HG03460 (cell line): ENCODE measurements at regions not wholly inside any gene's neighbourhood (a gene's known extent, or its start where the extent isn't known, plus 50 kb on each side); places are given as distances from the start of the nearest gene placed in this dataset.

Source experiments
- ATAC-seq: cut with Tn5 transposase; IDR thresholded peaks from one replicate; pipeline ENCODE4 v1.9.1; 2021; ENCODE audit not compliant: unreplicated experiment

GRCh38 chr2:42864222-42864621, 71.8 kb upstream of the HAAO start:
- no peak for ATAC-seq

DNA sequence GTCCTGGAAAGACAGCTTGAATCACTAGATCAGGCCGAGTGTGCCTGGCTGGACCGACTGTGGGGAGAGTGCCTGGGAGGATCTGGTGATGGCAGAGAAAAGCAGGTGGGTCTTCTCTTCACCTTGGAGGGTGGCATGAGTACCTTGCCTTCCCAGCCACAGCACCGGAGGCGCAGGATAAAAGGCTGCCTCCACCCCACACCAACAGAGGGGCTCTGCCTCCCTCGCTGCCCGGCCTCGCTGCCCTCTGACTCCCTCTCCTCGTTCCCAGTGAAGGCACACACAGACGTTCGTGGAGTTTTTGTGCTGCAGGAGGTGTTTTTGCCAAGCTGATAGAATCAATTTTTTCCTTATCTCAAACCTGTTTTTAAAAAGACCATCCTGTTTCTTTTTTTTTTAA, 71.4 kb upstream of the HAAO start:
- no peak for ATAC-seq

GRCh38 chr2:42863320-42863719, 70.9 kb upstream of the HAAO start:
- no peak for ATAC-seq

DNA sequence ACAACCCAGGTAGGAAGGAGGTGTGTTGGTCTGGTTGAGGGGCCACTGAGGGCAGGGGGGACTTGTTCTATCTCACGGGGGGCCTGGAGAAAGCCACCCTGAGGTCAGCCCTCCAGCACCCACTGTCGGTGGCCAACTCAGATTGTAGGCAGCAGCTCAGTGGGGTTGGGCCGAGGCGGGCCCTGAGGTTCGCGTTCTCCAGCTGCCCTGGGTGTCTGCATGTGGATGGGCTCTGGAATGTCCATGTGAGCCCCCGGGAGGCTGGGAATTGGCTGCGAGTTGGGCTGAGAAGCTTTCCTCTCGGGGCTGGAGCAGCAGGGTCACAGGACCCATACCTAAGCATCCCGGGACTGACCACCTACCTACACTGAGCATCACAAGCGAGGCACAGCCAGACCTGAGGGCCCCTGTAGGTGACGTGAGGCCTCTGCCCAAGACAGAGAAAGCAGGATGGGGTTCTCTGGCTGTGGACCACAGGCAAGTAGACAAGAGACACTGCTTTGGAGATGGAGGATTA, 70.3 kb upstream of the HAAO start:
- ATAC-seq, result no peak

DNA sequence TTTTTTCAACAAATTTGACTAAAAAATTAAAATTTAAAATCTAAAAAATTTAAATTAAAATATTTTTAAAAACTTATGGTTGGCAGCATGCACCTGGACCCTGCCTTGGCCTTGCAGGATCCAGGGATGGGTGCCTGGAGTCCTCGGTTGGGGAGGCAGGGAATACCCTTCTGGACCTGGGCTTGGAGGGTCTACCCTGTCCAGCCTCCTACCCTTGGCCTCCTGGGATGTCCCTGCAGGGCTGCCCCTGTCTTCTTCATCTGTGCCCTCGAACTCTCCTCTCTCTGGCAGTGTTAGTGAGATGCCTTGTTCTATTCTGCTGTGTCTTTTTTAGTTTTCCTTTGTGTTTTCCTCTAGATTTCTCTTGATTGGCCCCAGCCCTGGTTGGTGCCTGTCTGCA, 68.9 kb upstream of the HAAO start:
- ATAC-seq, result no peak

GRCh38 chr2:42860319-42861094, 68.1 kb upstream of the HAAO start:
- no peak for ATAC-seq

DNA sequence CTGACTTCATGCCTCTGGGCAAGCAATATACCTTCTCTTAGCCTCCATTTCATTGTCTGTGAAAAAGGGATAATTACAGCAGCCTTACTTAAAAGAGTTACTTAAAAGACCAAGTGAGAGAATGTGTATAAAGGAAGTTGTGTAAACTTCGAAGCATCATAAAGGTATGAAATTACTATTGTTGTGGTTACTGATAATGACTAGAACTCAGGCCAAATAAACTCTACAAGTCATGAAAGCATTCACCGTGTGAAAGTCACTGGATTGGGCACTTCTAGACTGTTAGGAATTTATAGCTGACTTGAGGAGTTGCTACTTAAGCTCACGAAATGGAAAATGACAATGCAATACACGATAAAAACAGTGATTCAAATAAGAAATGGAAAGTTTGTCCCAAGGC, 67.4 kb upstream of the HAAO start:
- ATAC-seq, result no peak

DNA sequence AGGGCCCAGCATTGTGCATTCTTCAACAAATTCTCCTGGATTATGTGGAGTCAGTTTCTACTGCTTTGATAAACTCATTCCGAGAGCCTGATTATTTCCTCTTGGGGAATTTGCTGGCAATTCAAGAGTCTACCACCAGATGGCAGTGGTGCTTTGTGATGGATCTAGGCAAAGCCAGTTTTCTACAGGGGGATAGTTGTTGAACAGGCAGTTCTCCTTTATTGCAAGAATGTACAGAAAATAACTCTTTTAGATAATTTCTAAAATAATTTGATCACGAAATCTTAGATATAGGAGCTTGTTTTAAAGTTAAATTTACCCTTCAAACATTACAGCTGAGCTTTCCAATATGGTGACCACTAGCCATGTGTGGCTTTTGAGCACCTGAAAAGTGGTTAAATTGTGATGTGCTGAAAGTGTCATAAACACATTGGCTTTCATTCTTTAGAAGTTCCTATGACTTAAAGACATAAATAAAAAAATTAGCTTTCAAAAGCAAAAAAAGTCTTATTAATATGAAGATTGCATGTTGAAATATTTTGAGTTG, 66.7 kb upstream of the HAAO start:
- no peak for ATAC-seq

- no peak for ATAC-seq
These were observed 66.0 kb upstream of the HAAO start for GRCh38 chr2:42858140-42859005.

DNA sequence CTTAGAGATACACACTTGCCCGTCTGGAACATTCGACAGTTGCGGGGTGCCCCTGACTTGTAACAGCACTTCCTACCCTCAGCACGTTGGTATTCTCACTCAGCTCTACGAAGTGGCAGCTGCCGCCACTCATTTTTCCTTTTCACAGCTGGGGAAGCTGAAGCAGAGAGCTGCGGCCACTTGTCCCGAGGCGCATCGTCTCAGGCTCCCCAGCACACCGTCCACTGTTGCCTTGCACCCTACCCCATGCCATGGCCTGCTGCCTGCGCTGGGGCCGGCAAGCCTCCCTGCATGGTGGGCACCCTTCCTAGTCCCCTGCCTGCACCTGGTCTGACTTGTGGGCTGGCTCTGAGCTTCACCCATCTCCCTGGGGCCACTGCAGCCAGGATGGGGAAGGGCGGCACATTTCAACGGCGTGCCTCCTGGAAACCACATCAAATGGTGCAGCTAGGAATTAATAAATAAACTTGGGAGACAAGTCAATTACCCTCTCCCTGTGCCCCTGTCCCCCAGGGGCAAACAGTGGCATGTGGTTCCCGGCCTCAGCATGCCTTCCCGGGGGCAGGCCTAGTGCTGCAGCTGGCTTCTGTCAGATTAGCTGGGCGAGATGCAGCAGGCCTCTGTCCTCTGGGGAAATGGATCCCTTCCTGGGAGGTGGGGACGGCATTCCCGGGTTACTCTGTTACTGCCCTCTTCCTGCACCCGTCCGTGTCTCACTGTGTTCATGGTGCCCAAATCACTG, 64.7 kb upstream of the HAAO start:
- no peak for ATAC-seq

DNA sequence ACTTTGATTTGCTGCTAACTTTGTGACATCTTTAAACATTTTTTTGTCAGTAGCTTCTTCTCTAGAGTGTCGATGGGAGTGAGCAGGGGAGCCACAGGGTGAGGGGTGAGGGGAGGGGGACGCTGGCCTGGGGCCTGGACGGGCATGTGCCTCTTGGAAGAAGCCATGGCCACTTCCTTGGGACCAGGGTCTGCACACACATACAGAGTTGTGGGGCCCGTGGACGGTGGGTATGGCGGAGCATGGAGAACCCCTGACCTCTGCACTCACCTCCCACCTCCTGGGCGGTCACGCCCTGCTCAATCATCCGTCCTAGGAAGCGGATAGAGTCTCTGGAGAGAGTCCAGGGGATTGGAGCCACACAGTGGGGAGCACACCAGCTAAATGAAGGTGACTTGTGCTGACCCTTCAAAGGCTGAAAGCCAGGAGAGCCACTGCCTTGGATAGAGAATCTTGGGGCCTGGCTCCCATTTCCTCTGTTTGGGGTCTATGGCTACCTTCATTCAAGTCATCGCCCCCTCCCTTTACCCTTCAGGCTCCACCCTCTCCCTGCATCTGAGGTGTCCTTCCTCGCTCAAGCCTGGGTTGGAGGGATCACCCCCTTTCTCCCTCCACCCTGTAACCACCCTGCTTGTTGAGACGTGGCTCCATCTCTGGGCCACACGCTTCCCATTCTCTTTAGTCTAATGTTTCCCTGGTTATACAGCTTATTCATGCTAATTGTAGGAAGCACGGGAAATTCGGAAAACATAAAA, 63.9 kb upstream of the HAAO start:
- no peak for ATAC-seq

- no peak for ATAC-seq
These were observed 63.0 kb upstream of the HAAO start for GRCh38 chr2:42855221-42855970.

GRCh38 chr2:42854207-42854818, 61.9 kb upstream of the HAAO start:
- ATAC-seq, result no peak

DNA sequence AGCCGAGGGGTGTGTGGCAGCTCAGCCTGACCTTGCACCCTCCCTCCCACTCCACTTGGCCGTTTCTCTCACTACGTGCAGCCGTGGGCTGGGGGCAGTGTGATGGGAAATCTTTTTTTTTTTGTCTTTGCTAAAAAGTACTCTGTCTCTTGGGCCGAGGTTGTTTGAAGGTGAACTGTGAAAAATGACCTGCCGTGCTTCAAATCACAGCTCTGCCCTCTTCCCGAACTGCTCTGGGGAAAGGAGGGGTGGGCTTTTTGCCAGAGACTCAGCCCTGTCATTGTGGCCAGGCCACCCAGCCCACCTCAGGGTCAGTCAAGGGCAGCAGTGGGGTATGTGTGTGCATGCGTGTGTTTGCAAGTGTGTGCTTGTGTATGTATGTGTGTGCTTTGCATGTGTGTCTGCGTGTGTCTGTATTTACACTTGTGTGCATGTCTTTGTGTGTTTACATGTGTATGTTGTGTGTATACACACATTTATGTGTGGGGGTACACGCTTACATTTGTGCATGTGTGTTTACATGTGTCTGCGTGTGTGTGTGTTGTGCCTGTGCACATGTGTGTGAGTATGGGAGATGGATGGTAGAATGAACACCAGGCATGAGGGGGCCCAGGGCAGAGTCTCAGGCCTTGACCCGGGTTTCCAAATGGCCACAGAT, 61.3 kb upstream of the HAAO start:
- no peak for ATAC-seq

- no peak for ATAC-seq
These were observed 60.4 kb upstream of the HAAO start for GRCh38 chr2:42852798-42853197.

- no peak for ATAC-seq
These were observed 59.4 kb upstream of the HAAO start for GRCh38 chr2:42851740-42852250.

- no peak for ATAC-seq
These were observed 58.8 kb upstream of the HAAO start for GRCh38 chr2:42851186-42851585.

- ATAC-seq, result no peak
These were observed 57.8 kb upstream of the HAAO start for GRCh38 chr2:42850016-42850805.
